GOT3 (cell line): ENCODE measurements at regions not wholly inside any gene's neighbourhood (a gene's known extent, or its start where the extent isn't known, plus 50 kb on each side); places are given as distances from the start of the nearest gene placed in this dataset.
"Not testable (repeated sequence)": the region's sequence is repeated elsewhere in the genome, so short reads cannot be mapped to it uniquely, and the experiment has no call there.

ENCODE experiments used
- DNase-seq: peaks from one replicate; lab custom pipeline; 2025; ENCODE audit warnings: mixed read lengths; lab: John Stamatoyannopoulos, UW

DNA sequence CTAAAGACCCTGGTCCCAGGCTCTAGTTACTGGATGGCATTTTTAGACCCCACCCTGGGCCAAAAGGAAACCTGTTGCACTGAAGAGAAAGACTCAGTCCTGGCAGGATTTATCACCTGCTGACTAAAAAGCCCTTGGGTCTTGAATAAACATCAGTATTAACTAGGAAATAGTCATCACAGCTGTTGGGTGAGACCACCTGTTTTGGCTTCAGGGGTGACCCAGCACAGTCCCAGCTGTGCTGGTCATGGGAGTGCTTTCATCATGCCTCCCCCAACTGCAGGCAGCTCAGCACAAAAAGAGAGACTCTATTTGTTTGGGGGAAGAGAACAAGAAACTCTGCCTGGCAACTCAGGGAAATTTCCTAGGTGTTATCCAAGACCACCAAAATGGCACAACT, 903.2 kb downstream of the C4orf33 start:
- no peak for DNase-seq

DNA sequence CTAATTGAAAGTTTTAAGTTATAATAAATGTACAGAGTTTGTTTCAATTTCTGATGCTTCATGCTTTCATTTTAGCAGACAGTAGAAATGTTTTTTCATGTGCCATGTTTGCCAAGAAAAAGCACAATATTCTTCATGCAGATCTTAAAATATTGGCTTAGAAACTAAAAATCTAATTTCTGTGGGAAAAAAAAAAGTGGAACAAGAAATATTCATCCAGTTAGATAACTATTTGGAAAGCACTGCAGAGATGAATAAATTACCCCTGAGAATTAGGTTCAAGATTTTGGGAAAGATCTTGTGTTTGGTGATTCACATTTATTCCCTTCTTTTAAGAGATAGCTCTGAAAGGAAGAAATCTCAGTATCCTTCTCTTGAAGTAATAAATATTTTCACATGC, 912.5 kb downstream of the C4orf33 start:
- DNase-seq, result no peak

DNA sequence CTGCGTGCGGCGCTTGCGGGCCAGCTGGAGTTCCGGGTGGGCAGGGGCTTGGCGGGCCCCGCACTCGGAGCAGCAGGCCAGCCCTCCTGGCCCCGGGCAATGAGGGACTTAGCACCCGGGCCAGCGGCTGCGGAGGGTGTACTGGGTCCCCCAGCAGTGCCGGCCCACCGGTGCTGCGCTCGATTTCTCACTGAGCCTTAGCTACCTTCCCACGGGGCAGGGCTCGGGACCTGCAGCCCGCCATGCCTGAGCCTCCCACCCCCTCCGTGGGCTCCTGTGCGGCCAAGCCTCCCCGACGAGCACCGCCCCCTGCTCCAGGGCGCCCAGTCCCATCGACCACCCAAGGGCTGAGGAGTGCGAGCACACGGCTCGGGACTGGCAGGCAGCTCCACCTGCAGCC, 916.9 kb downstream of the C4orf33 start:
- DNase-seq, result not testable (repeated sequence)

DNA sequence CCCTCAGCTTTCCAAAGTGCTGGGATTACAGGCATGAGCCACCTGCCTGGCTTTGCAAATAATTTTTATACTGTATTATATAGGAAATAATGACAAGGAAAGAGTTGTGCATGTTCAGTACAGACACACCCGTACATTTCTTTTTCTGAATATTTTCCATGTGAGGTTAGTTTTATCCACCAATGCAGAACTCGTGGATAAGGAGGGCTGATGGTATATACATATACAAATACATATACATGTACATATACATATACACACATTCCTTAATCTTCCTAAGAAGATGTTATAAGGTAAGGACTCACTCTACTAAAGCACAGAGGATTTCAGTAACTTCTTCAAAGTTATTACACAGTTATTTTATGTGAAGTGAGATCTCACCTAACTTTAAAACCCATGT, 925.8 kb downstream of the C4orf33 start:
- no peak for DNase-seq

DNA sequence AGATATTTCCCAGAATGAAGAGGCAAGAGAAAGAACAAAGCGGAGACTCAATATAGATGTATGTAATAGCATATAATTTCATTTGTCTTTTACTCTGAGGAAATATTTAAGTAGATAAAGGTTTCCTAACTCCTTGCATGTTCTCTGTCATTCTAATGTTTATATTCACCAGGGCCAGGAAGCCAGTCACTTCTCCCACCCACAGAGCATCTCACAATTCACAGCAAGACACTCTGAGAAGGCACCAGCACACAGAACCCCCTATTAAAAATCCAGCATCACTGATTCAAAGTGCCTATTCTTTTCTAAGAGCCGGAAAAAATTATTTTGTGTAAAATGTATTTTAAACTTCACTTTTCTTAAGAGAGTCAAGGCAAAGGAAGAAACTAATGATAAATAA, 927.1 kb downstream of the C4orf33 start:
- no peak for DNase-seq

DNA sequence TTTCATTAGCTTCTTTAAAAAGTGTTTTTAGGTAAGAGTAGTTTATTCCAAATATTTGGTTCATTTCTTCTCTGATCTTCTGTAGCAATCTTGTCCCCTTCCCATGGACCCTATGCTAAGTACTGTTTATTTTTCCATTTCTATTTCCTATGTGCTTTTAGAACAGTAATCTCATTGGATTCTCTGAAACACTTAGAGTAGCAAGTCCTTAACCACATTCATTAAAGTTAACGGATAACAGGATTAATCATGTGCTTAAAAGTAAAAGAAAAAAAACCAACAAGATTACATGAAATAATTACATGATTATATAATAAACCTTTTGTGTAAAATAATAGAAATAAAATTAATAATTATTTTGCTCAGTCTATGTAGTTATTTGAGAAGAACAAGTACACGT, 929.7 kb downstream of the C4orf33 start:
- DNase-seq, result no peak

DNA sequence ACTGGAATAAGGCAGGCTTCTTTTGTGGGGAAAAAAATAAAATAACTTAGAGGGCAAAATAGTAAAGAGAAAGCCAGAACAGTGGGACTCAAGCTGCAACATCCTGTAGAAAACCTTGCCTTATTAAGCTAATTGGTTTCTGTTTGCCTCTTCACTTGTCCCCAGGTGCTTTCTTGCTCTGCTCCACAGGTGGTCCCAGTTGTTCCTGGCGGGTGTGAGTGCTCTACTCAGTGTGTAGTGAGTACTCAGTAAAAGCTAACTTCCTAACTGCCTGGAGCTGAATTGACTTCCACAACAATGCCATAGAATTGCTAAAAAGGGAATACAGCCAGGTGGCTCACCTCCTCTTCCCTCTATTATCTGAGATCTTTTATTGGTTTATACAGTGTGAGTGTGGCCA, 930.2 kb downstream of the C4orf33 start:
- DNase-seq, result no peak

DNA sequence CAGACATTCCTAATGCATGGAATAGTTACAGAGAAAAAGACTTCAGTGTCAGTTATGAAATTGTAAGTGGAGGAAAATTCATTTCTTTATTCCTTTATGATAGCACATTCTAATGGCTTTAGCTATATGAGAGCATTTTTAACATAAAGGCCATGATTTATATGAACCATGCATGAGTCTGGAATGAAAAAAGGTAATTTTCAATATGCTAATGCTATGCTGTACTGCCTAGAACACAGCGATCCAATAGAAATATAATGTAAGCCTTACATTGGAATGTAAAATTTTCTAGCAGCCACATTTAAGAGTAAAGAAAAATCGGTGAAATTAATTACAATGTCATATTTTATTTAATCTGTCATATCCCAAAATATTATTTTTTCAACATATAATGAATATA, 932.0 kb downstream of the C4orf33 start:
- DNase-seq, result no peak

DNA sequence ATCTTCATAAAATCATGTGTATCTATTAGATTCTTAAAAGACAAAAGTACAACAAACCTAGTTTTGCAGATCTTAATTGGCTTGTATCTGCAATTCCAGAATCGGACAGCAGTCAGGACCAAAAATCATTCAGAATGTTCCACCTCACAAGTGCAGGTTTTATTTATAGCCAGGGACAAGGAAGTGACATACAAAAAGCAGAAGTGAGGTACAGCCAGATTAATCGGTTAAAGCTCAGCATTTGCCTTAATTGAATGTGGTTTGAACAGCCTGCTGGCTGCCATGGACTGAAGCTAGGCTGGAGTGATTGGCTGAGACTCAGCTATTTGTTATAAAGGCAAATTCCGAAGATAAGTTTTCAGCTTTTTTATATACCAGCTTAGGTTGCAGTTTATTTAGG, 932.6 kb downstream of the C4orf33 start:
- no peak for DNase-seq

DNA sequence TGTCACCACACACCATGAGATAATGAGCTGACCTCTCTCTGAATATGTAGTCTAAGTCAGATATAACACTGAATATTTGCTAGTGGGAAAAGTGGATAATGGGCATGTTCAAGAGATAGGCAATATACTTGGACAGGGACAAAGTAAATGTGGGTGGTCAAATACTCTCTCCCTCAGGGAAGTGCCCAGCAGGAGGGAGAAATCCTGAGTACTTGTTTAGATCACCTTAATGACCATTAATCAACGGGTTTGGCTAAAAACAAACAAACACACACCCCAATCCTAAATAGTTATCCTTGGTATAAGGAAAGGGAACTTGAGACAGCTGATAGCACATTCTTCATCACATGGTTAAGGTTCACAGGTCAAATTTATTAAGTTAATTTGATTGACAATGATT, 933.5 kb downstream of the C4orf33 start:
- DNase-seq, result no peak

DNA sequence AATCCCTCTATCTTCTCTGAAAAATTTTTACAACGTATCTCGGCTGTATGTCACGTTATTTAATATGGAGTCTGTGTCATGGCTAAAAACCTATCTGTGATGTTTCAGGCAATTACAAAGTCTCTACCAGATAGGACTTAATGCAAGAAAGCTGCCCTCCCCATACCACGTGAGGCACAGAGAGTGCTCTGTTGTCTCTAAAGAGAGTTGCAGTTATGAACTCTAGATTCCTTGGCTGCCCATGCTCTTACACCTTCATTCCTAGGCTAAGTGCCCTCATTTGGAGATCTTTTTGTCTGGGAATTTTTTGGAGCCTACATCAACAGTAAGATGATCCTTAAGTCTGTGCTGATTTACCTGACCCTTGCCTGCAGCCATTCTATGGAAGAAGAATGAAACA, 935.9 kb downstream of the C4orf33 start:
- DNase-seq, result no peak

DNA sequence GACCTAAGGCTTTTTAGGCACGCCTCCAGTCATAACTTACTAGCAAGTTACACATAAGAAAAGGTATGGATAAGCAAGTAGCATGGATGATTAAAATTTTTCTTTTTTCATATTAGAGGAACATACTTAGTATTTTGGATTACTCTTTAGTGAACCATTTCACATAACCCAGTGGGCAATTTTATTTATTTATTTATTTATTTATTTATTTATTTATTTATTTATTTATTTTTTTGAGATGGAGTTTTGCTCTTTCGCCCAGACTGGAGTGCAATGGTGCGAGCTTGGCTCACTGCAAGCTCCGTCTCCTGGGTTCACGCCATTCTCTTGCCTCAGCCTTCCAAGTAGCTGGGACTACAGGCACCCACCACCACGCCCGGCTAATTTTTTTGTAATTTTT, 937.7 kb downstream of the C4orf33 start:
- DNase-seq, result not testable (repeated sequence)

DNA sequence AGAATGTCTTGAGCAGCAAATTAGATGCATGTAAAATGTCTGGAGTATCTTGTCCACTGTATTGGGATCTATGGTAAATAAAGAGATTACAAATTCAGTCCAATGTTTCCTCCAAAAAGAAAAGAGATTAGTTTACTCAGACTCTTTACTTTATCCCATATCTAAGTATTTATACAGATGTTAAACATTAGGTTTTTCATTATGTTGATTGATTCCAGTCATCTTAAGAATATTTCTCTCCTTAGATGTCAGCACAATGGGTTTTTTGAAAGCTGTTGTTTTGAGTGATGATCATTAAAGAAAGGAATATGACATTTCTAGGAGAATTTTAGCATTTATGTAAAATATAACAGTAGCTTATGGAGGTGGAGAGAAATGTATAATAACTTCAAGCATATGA, 938.9 kb downstream of the C4orf33 start:
- no peak for DNase-seq

DNA sequence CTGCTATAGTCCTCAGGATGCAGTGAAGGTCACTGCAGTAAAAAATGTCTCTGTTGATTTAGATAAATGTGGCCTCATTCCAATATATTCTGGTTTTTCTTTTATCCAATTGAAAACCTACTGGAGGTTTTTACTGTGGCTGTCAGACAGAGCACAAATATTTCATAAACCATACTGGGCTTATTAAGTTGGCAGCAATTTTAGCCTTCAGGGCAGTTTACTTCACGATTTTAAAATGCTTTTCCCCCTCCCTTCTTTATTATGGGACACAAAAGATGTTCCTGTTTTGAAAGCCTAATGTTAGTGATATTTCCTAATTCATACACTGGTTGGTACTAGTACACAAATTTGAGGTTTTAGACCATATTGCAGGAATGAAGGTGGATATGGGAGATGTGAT, 939.4 kb downstream of the C4orf33 start:
- no peak for DNase-seq

DNA sequence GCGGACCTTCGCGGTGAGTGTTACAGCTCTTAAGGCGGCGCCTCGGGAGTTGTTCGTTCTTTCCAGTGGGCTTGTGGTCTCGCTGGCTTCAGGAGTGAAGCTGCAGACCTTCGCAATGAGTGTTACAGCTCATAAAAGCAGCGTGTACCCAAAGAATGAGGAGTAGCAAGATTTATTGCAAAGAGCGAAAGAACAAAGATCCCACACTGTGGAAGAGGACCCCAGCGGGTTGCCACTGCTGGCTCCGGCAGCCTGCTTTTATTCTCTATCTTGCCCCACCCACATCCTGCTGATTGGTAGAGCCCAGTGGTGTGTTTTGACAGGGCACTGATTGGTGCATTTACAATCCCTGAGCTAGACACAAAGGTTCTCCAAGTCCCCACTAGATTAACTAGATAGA, 941.9 kb downstream of the C4orf33 start:
- DNase-seq, result not testable (repeated sequence)

DNA sequence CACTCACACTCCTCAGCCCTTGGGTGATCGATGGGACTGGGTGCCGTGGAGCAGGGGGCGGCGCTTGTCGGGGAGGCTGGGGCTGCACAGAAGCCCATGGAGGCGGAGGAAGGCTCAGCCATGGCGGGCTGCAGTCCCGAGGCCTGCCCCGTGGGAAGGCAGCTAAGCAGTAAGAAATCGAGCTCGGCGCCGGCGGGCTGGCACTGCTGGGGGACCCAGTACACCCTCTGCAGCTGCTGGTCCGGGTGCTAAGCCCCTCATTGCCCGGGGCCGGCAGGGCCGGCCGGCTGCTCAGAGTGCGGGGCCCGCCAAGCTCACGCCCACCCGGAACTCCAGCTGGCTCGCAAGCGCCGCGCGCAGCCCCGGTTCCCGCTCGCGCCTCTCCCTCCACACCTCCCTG, 942.6 kb downstream of the C4orf33 start:
- not testable (repeated sequence) for DNase-seq

DNA sequence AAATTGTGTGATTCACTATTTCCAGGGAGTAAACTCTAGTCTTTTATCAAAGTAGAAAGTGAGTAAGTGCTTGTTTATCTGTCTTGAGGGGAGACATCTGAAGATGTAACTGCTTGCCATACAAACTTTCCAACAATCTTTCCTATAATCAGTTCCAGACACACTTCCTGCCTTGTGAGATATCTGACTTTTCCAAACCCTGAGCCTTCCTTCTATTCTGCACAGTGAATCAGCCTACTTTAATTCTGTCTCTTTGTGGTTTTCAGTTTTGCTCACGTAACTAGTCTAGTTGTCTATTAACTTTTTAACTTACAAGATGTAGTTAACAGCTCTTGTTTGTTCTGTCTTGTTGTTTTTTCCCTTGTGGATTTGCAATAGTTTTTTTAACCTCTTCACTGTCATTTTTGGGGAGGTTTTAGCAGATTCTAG, 947.8 kb downstream of the C4orf33 start:
- DNase-seq, result no peak

DNA sequence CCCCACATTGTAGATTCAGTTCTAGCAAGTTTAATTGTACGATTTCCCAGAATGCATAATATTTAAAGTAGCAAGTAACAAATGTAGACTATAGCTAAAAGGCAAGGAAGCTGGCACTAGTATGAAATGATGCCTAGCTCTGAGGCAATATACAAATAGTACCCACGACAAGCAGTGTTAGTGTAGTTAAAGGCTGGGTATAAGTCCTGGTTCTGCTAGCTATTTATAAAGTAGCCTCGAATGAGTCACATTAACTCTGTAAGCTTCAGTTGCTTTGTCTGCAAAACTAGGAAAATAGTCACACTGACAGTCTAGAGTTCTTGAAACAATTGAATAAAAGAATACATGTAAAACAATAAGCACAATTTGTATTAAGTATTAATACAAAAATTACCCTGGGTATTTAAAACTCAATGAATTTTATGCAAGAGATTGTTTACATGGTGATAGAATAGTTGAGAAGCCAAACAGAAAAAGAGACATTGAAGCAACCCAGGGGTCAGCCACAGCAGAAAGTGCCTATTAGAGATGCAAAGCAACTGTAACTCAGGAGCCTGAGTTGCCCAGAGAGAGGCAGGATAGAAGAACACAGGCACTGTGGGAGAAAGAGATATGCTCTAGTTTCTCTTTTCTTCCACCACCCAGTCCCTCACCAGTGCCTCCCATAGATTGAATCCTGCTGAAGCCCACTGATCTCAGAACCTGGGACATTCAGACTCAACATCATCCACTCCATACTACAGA, 949.0 kb downstream of the C4orf33 start:
- DNase-seq, result no peak

DNA sequence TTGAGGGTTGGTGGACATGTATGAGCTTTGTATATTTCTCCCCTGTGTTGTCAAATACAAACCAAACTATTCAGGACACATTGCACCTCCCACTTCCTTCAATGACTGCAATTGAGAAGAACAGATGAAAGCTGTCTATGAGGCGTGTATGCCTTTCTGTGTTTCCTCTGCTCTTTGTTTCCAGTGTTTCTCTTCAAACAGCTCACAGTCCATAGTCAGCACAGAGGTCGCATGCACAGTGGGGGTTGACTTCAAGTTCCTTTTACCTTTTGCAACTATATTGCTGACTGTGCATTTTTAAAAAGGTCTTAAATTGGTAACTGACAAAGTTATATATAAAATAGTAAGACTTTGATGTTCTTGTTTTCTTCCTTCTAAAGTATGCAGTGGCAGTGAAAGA, 957.8 kb downstream of the C4orf33 start:
- no peak for DNase-seq

DNA sequence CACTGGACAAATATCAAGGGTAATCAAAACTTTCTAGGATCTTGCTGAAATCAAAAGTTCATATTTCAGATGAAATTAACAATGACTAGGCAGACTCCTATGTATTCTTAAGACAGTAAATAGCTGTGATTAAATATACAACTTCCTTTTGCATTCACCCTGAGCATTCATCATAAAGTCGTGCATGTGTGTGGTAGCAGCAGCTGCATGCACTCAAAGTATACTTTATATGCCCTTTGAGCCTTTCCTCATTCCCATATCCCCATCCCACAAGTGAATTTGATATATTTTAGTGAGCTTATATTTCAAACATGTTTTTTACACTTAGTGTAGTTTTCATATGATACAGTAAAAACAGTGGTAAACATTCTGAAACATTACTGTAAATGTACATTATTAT, 959.0 kb downstream of the C4orf33 start:
- DNase-seq, result no peak

DNA sequence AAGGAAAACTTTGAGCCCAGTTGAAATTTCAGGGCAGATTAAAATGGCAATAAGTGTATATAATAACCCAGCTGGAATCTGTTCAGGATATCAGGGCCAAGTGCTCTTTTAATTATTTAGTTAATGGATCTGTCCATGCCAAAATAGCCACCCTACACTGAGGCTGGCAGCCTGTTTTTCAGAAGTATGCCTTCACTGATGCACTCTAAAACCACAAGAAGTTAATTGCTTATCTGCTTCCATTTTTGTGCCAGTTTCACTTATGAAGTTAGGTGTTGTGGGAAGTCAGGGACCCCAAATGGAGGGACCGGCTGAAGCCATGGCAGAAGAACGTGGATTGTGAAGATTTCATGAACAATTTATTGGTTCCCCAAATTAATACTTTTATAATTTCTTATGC, 960.3 kb downstream of the C4orf33 start:
- no peak for DNase-seq

DNA sequence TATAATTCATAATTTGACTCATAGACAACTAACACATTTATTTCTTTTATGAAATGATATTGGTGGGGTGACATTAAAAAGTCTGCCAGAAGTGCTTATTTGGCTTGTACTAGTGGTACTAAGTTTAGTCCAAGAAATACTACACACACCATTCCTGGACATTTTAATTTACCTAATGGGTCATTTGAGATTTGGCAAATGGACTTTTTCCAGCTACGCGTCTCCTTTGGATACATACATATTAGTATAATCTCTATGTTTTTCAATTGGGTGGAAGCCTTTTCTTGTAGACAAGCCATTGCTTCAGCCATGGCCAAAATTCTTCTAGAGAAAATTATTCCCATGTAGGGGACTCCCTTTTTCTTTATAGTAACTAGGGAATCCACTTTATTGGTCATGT, 968.5 kb downstream of the C4orf33 start:
- no peak for DNase-seq

DNA sequence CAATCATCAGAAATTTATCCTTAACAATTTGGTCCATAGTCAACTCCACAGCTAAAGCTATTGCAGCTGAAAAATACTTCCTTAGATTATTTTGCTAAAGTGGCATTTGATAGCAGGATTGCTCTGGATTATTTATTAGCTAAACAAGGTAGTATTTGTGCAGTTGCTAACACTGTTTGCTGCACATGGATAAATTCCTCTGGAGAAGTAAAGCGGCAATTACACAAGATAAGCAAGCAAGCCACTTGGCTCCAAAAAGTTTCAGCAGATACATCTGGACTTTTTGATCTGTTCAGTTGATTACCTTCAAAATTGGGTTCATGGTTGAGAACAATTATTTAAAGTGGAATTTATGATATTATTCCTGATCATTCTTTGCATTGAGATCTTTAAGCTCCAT, 971.5 kb downstream of the C4orf33 start:
- DNase-seq, result no peak

DNA sequence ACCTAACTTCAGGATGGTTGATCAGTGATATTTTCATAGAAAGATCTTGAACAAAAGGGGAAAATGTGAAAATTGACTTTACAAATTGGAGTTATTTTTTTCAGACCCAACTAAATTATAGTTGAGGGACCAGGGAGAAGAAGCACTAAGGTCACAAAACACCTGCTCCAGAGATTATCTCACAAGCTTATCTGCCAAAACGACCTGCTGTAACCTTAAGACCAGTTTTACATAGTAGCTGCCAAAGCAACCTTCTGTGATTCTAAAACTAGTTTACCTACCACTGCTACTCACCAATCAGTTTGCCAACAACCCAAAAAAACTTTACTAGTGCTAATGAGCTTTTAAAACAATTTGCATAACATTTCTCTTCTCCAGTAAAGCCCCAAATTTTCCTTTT, 972.1 kb downstream of the C4orf33 start:
- no peak for DNase-seq
